Loucy (cell line): ENCODE measurements at regions not wholly inside any gene's neighbourhood (a gene's known extent, or its start where the extent isn't known, plus 50 kb on each side); places are given as distances from the start of the nearest gene placed in this dataset.

Source experiments
- H2AFZ ChIP-seq: fragments of 200-600 bp; sonication (generic); 2 replicates; pipeline ENCODE4 v1.6.0; 2016; ENCODE audit warnings: antibody characterized with exemption, mild to moderate bottlenecking, low read length, moderate library complexity
- H3F3A ChIP-seq: fragments of 200-600 bp; 2 replicates; pipeline ENCODE4 v1.6.0; 2016; ENCODE audit warnings: antibody characterized with exemption, low read depth, mild to moderate bottlenecking
- H3K27me3 ChIP-seq: fragments of 200-600 bp; sonication (generic); 2 replicates; pipeline ENCODE4 v1.6.1; 2014; ENCODE audit warnings: low read length, mild to moderate bottlenecking; ENCODE audit not compliant: insufficient read depth, poor library complexity, severe bottlenecking
- H3K36me3 ChIP-seq: fragments of 200-600 bp; sonication (generic); 2 replicates; pipeline ENCODE4 v1.6.1; 2016; ENCODE audit warnings: low read length; ENCODE audit not compliant: insufficient read depth
- H3K4me1 ChIP-seq: fragments of 200-600 bp; sonication (generic); 2 replicates; pipeline ENCODE4 v1.5.1; 2014; ENCODE audit warnings: low read length, mild to moderate bottlenecking; ENCODE audit not compliant: insufficient read depth, poor library complexity, severe bottlenecking
- H3K4me2 ChIP-seq: fragments of 200-600 bp; sonication (generic); 2 replicates; pipeline ENCODE4 v1.6.0; 2014; ENCODE audit warnings: antibody characterized with exemption, low read length, low read depth, mild to moderate bottlenecking; ENCODE audit not compliant: poor library complexity, severe bottlenecking
- H3K4me3 ChIP-seq: fragments of 200-600 bp; sonication (generic); 2 replicates; pipeline ENCODE4 v1.5.1; 2014; ENCODE audit warnings: low read length, mild to moderate bottlenecking, mixed read lengths; ENCODE audit not compliant: poor library complexity, severe bottlenecking
- H3K79me2 ChIP-seq: fragments of 200-600 bp; sonication (generic); 2 replicates; pipeline ENCODE4 v1.6.1; 2014; ENCODE audit warnings: low read length; ENCODE audit not compliant: insufficient read depth
- H3K9ac ChIP-seq: fragments of 200-600 bp; sonication (generic); 2 replicates; pipeline ENCODE4 v1.6.0; 2014; ENCODE audit warnings: mild to moderate bottlenecking, low read depth, low read length, moderate library complexity; ENCODE audit not compliant: poor library complexity, severe bottlenecking
- H3K9me2 ChIP-seq: fragments of 200-600 bp; sonication (generic); replicated peaks from 2 replicates; pipeline ENCODE4 v1.6.1; 2016; ENCODE audit warnings: low read depth, low read length, mixed read lengths
- H3K9me3 ChIP-seq: fragments of 200-600 bp; sonication (generic); 2 replicates; pipeline ENCODE4 v1.6.1; 2014; ENCODE audit warnings: mild to moderate bottlenecking, antibody characterized with exemption, low read length, low read depth; ENCODE audit not compliant: insufficient read depth
- H4K20me1 ChIP-seq: fragments of 200-600 bp; sonication (generic); 2 replicates; pipeline ENCODE4 v1.6.0; 2014; ENCODE audit warnings: antibody characterized with exemption, low read length, mild to moderate bottlenecking; ENCODE audit not compliant: insufficient read depth, poor library complexity, severe bottlenecking
- EZH2phosphoT487 ChIP-seq: fragments of 200-600 bp; IDR thresholded peaks from 2 replicates; pipeline ENCODE4 v1.6.1; 2018; ENCODE audit warnings: antibody characterized with exemption, mild to moderate bottlenecking, moderate library complexity, borderline replicate concordance
- TF ChIP-seq, protein P1 (sequence below): fragments of 200-600 bp; sonication (generic); conservative IDR thresholded peaks from 2 replicates; pipeline ENCODE4 v1.5.1; 2014; ENCODE audit warnings: mild to moderate bottlenecking, antibody characterized with exemption, low read length

DNA sequence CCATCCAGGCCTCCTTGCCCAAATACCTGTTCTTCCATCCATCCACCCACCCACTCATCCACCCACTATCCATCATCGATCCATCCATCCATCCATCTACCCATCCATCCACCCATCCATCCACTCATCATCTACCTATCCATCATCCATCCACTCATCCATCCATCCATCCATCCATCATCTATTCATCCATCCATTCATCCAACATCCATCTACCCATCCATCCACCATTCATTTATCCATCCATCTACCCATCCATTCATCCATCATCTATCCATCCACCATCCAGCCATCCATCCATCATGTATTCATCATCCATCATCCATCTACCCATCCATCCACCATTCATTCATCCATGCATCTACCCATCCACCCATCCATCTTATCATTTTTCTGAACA, 413.2 kb downstream of the CTTN start:
- Histone ChIP-seq H4K20me1 (no peaks in the 10 kb centered on the region), H3K4me1 (no peaks in the 10 kb centered on the region), H3K4me3 (no peak overlapping the region), H3K9ac (no peak overlapping the region), H3F3A (no peaks in the 10 kb centered on the region), H3K27me3 (no peaks in the 10 kb centered on the region), H3K9me3 (peaks cover 15% of the 10 kb centered on the region; the same call in 1 of the 2 replicates), H3K9me2 (no peaks in the 10 kb centered on the region), H3K36me3 (no peaks in the 10 kb centered on the region), H2AFZ (no peak overlapping the region), H3K79me2 (no peaks in the 10 kb centered on the region), H3K4me2 (no peak overlapping the region)
- no peak for TF ChIP-seq EZH2phosphoT487
- TF ChIP-seq, protein P1, sequence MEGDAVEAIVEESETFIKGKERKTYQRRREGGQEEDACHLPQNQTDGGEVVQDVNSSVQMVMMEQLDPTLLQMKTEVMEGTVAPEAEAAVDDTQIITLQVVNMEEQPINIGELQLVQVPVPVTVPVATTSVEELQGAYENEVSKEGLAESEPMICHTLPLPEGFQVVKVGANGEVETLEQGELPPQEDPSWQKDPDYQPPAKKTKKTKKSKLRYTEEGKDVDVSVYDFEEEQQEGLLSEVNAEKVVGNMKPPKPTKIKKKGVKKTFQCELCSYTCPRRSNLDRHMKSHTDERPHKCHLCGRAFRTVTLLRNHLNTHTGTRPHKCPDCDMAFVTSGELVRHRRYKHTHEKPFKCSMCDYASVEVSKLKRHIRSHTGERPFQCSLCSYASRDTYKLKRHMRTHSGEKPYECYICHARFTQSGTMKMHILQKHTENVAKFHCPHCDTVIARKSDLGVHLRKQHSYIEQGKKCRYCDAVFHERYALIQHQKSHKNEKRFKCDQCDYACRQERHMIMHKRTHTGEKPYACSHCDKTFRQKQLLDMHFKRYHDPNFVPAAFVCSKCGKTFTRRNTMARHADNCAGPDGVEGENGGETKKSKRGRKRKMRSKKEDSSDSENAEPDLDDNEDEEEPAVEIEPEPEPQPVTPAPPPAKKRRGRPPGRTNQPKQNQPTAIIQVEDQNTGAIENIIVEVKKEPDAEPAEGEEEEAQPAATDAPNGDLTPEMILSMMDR: no peak

DNA sequence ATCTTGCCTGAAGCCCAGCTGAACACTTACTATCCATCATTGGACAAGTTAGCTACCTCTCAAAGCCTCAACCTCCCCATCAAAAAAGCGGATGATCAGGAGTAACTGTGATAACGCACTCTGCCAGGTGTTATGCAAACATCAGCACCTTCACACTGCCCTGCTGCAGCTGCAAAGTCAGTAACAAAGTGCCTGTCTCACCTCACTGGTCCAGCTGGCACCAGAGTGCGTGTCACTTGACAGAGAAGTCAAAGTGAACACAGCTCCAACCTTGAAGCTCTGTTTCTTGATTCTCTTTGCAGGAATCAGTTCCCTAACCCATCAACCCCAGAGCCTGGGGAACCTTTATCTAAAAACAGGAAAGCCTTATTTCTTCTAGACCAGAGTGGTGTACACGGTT, 413.6 kb downstream of the CTTN start:
- peaks cover 15% of the 10 kb centered on the region; the same call in 1 of the 2 replicates for H3K9me3 ChIP-seq
- no peaks in the 10 kb centered on the region for H3K36me3 ChIP-seq
- no peaks in the 10 kb centered on the region for H4K20me1 ChIP-seq
- H3K4me2 ChIP-seq: no peak overlapping the region
- H3K4me1 ChIP-seq: no peaks in the 10 kb centered on the region
- no peak overlapping the region for H2AFZ ChIP-seq
- H3K9ac ChIP-seq: no peak overlapping the region
- no peaks in the 10 kb centered on the region for H3F3A ChIP-seq
- no peaks in the 10 kb centered on the region for H3K27me3 ChIP-seq
- H3K9me2 ChIP-seq: no peaks in the 10 kb centered on the region
- no peak overlapping the region for H3K4me3 ChIP-seq
- H3K79me2 ChIP-seq: no peaks in the 10 kb centered on the region
- TF ChIP-seq EZH2phosphoT487: no peak
- TF ChIP-seq, protein P1: no peak

DNA sequence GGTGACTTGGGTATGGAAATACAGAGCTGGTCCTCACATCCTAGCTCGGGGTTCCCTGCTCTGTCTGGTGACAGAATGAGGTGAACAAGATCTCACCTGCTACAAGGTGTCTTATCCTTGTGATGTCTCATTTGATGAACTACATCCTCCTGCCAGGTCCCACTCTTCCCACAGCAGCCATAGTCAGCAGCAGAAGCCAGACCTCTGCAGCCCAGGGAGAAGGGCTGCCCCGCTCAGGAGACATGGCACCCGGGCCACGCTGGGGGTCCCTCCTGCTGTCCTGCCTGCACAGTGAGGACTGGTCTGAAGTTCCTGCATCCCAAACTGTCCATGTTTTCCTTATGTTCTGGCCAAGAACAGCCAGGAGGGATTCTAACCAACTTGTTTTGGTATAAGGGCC, 414.1 kb downstream of the CTTN start:
- no peak overlapping the region for H3K9ac ChIP-seq
- no peak overlapping the region for H2AFZ ChIP-seq
- H3K4me2 ChIP-seq: no peak overlapping the region
- no peak overlapping the region for H3K4me3 ChIP-seq
- no peaks in the 10 kb centered on the region for H3K36me3 ChIP-seq
- H4K20me1 ChIP-seq: no peaks in the 10 kb centered on the region
- H3K27me3 ChIP-seq: no peaks in the 10 kb centered on the region
- TF ChIP-seq, protein P1: no peak
- H3K9me2 ChIP-seq: no peaks in the 10 kb centered on the region
- H3K4me1 ChIP-seq: no peaks in the 10 kb centered on the region
- H3K79me2 ChIP-seq: no peaks in the 10 kb centered on the region
- peaks cover 15% of the 10 kb centered on the region; the same call in 1 of the 2 replicates for H3K9me3 ChIP-seq
- H3F3A ChIP-seq: no peaks in the 10 kb centered on the region
